DND-41 (cell line): ENCODE measurements at regions not wholly inside any gene's neighbourhood (a gene's known extent, or its start where the extent isn't known, plus 50 kb on each side); places are given as distances from the start of the nearest gene placed in this dataset.

Experiments used
- EZH2 ChIP-seq: IDR thresholded peaks from 3 replicates; pipeline ENCODE4 v1.6.1; 2012; ENCODE audit warnings: borderline replicate concordance, low read depth, mild to moderate bottlenecking, moderate library complexity, low read length, inconsistent platforms; ENCODE audit not compliant: severe bottlenecking
- TF ChIP-seq, protein P1 (sequence below): IDR thresholded peaks from 2 replicates; pipeline ENCODE4 v1.5.1; 2012; ENCODE audit warnings: borderline replicate concordance, low read length, moderate library complexity, mild to moderate bottlenecking; ENCODE audit not compliant: poor library complexity, severe bottlenecking; ENCODE audit errors: extremely low read depth

DNA sequence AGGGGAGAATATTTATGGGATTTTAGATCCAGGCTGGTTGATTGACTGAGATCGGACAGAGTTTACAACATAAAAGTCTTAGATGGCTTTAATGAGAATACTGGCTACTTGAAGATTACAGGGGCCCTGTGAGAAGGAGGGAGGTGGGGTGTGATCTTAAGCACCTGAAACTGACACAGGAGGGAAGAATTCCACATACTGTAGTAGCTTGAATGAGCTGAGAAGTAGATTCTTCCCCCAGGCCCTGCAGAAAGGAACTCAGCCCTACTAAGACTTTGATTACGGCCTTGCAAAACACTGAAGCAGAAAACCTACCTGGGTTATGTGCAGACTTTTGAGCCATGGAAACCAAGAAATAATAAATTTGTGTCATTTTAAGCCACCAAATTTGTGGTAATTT, 1062.9 kb upstream of the GYPC start:
- TF ChIP-seq EZH2: no peak
- TF ChIP-seq, protein P1, sequence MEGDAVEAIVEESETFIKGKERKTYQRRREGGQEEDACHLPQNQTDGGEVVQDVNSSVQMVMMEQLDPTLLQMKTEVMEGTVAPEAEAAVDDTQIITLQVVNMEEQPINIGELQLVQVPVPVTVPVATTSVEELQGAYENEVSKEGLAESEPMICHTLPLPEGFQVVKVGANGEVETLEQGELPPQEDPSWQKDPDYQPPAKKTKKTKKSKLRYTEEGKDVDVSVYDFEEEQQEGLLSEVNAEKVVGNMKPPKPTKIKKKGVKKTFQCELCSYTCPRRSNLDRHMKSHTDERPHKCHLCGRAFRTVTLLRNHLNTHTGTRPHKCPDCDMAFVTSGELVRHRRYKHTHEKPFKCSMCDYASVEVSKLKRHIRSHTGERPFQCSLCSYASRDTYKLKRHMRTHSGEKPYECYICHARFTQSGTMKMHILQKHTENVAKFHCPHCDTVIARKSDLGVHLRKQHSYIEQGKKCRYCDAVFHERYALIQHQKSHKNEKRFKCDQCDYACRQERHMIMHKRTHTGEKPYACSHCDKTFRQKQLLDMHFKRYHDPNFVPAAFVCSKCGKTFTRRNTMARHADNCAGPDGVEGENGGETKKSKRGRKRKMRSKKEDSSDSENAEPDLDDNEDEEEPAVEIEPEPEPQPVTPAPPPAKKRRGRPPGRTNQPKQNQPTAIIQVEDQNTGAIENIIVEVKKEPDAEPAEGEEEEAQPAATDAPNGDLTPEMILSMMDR: no peak
